Ovary (tissue), 7 donors: ENCODE measurements at regions not wholly inside any gene's neighbourhood (a gene's known extent, or its start where the extent isn't known, plus 50 kb on each side); places are given as distances from the start of the nearest gene placed in this dataset.

Experiments used
- DNase-seq, 5 donors: peaks; one replicate each; pipeline ENCODE4 v3.0.0-alpha.2; 2019 to 2020
- H3K27ac ChIP-seq, 2 donors: fragments of 200-600 bp; one replicate each; pipeline versions ENCODE4 v1.5.1 to v1.8.0; 2019 to 2022
- H3K27me3 ChIP-seq: fragments of 200-600 bp; one replicate; pipeline ENCODE4 v1.8.0; 2022
- H3K36me3 ChIP-seq: fragments of 200-600 bp; sonication (generic); one replicate; pipeline ENCODE4 v1.5.1; 2019
- H3K4me1 ChIP-seq: one replicate; pipeline ENCODE4 v1.8.1; 2013; ENCODE audit warnings: mild to moderate bottlenecking, moderate library complexity; ENCODE audit not compliant: insufficient read depth
- H3K4me3 ChIP-seq: fragments of 200-600 bp; sonication (generic); one replicate; pipeline ENCODE4 v1.5.1; 2017
- H3K9me3 ChIP-seq, 2 donors: fragments of 200-600 bp in 1 of 2; sonication (generic) in 1 of 2; one replicate each; pipeline versions ENCODE4 v1.5.1 to v1.8.1; 2013 to 2019; ENCODE audit warnings: mild to moderate bottlenecking in 1 of 2, moderate library complexity in 1 of 2
- EP300 ChIP-seq: sonication (generic); formaldehyde crosslinking; IDR thresholded peaks from one replicate; pipeline ENCODE4 v1.6.1; 2017; ENCODE audit warnings: antibody characterized with exemption
- POLR2A ChIP-seq: fragments of 450-650 bp; IDR thresholded peaks from one replicate; pipeline ENCODE4 v1.6.1; 2017; ENCODE audit warnings: antibody characterized with exemption, mild to moderate bottlenecking, moderate library complexity
- WGBS, 3 donors: extraction: QIAGEN DNeasy Blood & Tissue Kit in 1 of 3; methylation state at CpG; one replicate each; pipeline versions ENCODE4 v1.1.5 to v1.1.7; 2013 to 2017; 5-methylcytosine and 5-hydroxymethylcytosine counted together
- intact Hi-C, 4 donors: fragments of 100-400 bp; cut with DNase I; formaldehyde crosslinking; loops; one replicate each; pipeline versions ENCODE4 v1.11.0 to v1.15.1; 2022 to 2023
- TF ChIP-seq, protein P1 (sequence below), 3 donors: fragments of 450-650 bp in 2 of 3; fragments of 200-600 bp in 1 of 3; IDR thresholded peaks; one replicate each; pipeline versions ENCODE4 v1.5.1 to v1.8.0; 2016 to 2022; ENCODE audit warnings: antibody characterized with exemption in 3 of 3, mild to moderate bottlenecking in 1 of 3
- donor health status: DM: no; HTN: no; CAD: no; lungs with moderate emphysema.
- donor health status: DM: no; HTN: no; CAD: no.
- donor health status: Bipolar disorder and iron deficiency.
- donor health status: DM: no; HTN: no; CAD: no.
- donor health status: DM: yes; HTN: yes; CAD: no.

DNA sequence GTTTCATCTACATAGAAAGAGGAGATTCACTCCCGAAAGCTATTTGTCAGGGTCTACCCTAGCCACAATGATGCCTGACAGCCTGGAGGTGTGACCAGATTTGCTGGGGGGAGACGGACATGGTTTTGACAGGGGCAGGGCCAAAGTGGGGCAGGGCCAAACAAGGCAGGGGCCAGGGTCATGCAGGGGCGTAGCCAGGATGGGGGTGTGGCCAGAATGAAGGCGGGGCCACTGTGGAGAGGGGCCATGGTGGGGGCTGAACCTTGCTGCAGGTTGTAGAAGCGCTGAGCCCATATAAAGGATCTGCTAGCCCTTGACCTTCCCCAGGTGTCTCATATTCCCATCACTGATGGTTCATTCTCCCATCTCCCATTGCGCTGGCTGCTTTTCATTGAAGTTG is 184.1 kb upstream of the SULF2 start:
- Histone ChIP-seq H3K4me3 (no peak overlapping the region), H3K9me3 (no peaks in the 10 kb centered on the region), H3K4me1 (peaks cover 4% of the 10 kb centered on the region), H3K27me3 (no peaks in the 10 kb centered on the region), H3K27ac (no peak overlapping the region), H3K36me3 (no peaks in the 10 kb centered on the region)
- no peak for DNase-seq
- intact Hi-C loops, result loop anchor here in 1 of 4 donors (10.0 kb wide), 1 partner anchor 645 kb away; no protein-coding TSS in a partner anchor
- WGBS, 3 donors, result 89 to 95% (median 91%) methylated on average over 6 of the region's 6 CpGs
- TF ChIP-seq POLR2A (no peak), EP300 (no peak)
- TF ChIP-seq, protein P1, sequence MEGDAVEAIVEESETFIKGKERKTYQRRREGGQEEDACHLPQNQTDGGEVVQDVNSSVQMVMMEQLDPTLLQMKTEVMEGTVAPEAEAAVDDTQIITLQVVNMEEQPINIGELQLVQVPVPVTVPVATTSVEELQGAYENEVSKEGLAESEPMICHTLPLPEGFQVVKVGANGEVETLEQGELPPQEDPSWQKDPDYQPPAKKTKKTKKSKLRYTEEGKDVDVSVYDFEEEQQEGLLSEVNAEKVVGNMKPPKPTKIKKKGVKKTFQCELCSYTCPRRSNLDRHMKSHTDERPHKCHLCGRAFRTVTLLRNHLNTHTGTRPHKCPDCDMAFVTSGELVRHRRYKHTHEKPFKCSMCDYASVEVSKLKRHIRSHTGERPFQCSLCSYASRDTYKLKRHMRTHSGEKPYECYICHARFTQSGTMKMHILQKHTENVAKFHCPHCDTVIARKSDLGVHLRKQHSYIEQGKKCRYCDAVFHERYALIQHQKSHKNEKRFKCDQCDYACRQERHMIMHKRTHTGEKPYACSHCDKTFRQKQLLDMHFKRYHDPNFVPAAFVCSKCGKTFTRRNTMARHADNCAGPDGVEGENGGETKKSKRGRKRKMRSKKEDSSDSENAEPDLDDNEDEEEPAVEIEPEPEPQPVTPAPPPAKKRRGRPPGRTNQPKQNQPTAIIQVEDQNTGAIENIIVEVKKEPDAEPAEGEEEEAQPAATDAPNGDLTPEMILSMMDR (IDR thresholded peaks at IDR 0.05), result no peak

DNA sequence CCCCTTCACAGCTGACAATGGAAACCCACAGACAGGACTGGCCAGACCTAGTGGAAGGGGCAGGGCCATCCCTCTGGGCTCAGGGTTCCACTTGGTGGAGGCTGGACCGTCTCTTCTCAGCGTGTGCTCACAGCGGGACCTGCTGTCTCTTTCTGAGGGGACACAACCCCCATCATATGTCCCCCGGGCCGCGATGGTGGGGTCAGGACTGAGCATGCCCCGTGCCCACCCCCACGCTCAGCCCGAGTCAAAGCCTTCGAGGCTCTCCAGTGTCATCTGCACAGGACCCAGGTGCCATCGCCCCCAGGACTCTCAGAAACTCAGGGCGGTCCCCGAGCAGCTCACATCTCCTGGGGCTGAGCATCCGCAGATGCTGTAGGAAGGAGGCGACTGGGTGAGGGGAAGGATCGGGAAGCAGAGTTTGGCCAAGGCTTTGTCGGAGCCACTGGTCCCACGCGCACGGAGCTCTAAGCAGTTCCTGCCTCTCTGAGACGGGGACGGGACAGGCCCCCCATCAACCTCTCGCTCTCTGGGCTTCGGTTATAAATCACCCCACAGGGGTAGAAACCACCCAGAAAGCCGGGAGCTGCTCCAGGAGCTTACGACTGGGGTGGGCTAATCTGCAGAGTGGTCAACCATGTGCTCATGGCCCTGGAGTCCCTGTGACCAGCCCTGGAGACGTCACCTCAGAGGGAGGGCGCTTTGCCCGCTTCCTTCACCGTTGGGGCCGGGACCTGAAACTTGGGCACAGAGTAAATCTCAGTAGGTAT is 183.4 kb upstream of the SULF2 start:
- Histone ChIP-seq H3K9me3 (no peaks in the 10 kb centered on the region), H3K4me1 (peaks cover 4% of the 10 kb centered on the region), H3K36me3 (no peaks in the 10 kb centered on the region), H3K4me3 (no peak overlapping the region), H3K27ac (no peak overlapping the region), H3K27me3 (no peaks in the 10 kb centered on the region)
- DNase-seq, result no peak
- 91 to 93% (median 92%) methylated on average over 30 to 31 of the region's 31 CpGs for WGBS, 3 donors
- TF ChIP-seq, protein P1 (IDR thresholded peaks at IDR 0.05), result no peak
- TF ChIP-seq EP300 (no peak), POLR2A (no peak)
- intact Hi-C loops, result loop anchor here in 1 of 4 donors (10.0 kb wide), 1 partner anchor 646 kb away; no protein-coding TSS in a partner anchor

DNA sequence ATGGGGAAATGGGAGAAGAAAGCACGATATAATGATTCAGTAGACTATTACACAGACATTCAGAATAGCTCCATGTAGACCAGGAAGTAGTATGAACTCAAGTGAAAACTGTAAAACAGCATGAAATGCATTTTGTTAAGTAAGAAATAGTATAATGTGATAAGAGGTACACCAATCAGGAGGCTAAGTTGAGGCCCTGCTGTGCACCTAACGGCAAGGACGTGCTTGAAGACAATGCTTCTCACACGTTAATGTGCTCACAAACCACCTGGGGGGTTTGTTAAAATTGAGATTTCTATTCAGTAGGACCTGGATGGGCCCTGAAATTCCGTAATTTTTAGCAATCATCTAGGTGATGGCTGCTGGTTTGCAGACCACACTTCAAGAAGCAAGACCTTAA is 178.9 kb upstream of the SULF2 start:
- no peak overlapping the region for H3K4me3 ChIP-seq
- no peaks in the 10 kb centered on the region for H3K27me3 ChIP-seq
- no peak for DNase-seq
- H3K36me3 ChIP-seq, result no peaks in the 10 kb centered on the region
- WGBS, 3 donors, result 86 to 92% (median 88%) methylated on average over 5 of the region's 5 CpGs
- peaks cover 4% of the 10 kb centered on the region for H3K4me1 ChIP-seq
- TF ChIP-seq, protein P1 (IDR thresholded peaks at IDR 0.05), result no peak
- TF ChIP-seq POLR2A (no peak), EP300 (no peak)
- H3K27ac ChIP-seq, result no peak overlapping the region
- intact Hi-C loops, result loop anchor here in 1 of 4 donors (10.0 kb wide), 1 partner anchor 651 kb away; no protein-coding TSS in a partner anchor
- no peaks in the 10 kb centered on the region for H3K9me3 ChIP-seq

DNA sequence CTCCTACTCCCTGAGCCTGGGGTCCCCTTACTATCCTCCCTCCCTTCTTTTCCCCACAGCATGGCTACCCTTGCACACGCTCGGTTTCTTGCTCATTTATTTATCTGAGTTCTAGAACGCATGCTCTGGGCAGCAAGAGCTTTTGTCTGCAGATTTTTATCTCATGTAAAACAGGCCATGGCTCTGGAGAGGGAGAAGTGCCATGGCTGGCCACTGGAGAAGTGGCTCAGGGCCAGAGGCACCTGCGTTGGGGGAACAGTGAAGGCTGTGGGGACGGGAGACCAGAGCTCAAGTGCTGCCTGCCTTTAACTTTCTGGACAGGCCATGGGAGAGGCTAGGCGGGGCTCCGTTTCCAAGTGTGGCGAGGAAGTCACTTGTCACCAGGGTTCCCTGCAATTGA is 177.7 kb upstream of the SULF2 start:
- no peak overlapping the region for H3K4me3 ChIP-seq
- H3K4me1 ChIP-seq, result peaks cover 6% of the 10 kb centered on the region
- no peak for DNase-seq
- H3K27me3 ChIP-seq, result no peaks in the 10 kb centered on the region
- intact Hi-C loops, result loop anchor here in 1 of 4 donors (10.0 kb wide), 1 partner anchor 652 kb away; no protein-coding TSS in a partner anchor
- no peak for TF ChIP-seq POLR2A
- no peak for TF ChIP-seq EP300
- TF ChIP-seq, protein P1 (IDR thresholded peaks at IDR 0.05), result no peak
- WGBS, 3 donors, result 77 to 83% (median 79%) methylated on average over 8 of the region's 8 CpGs
- H3K27ac ChIP-seq, result no peak overlapping the region
- no peaks in the 10 kb centered on the region for H3K9me3 ChIP-seq
- H3K36me3 ChIP-seq, result no peaks in the 10 kb centered on the region
